Breast epithelium (tissue), 3 donors: ENCODE measurements at regions not wholly inside any gene's neighbourhood (a gene's known extent, or its start where the extent isn't known, plus 50 kb on each side); places are given as distances from the start of the nearest gene placed in this dataset.

ENCODE experiments used
- CTCF ChIP-seq, 3 donors: fragments of 450-650 bp; IDR thresholded peaks; one replicate each; pipeline ENCODE4 v1.5.1; 2016 to 2017; ENCODE audit warnings: antibody characterized with exemption in 3 of 3, mild to moderate bottlenecking in 3 of 3, moderate library complexity in 3 of 3
- POLR2A ChIP-seq: fragments of 450-650 bp; IDR thresholded peaks from one replicate; pipeline ENCODE4 v1.6.1; 2016; ENCODE audit warnings: antibody characterized with exemption, mild to moderate bottlenecking, moderate library complexity
- POLR2AphosphoS5 ChIP-seq, 3 donors: sonication (generic); formaldehyde crosslinking; IDR thresholded peaks; one replicate each; pipeline ENCODE4 v1.6.1; 2017; ENCODE audit warnings: antibody characterized with exemption in 3 of 3

- TF ChIP-seq POLR2A (no peak), CTCF (IDR thresholded peaks at IDR 0.05) (no peak), POLR2AphosphoS5 (IDR thresholded peaks at IDR 0.05) (no peak)
Observed at GRCh38 chr10:31753681-31754080, 174.9 kb downstream of the ARHGAP12 start.
